ENCODE measurements at regions not wholly inside any gene's neighbourhood (a gene's known extent, or its start where the extent isn't known, plus 50 kb on each side); places are given as distances from the start of the nearest gene placed in this dataset.

DNA sequence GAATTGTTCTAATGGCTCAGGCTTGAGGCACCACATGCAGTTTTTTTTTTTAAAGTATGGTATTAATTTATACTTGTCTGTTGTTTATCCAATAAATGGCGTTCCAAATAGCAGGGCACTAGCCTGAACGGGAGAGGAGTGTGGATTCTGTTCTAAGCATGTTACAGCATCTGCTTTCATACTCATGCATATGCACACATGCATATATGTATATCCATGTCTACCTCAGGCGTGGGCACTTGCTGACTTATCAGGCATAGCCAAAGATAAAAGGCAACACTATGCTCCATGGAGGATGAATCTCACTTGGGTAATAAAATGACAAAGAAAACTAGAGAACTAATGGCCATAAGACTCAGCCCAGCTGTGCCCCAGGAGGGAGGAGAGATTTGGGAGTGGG lies 393.8 kb downstream of the GADD45G start:
- no peak for DNase-seq (ENCODE audit: low spot score)

DNA sequence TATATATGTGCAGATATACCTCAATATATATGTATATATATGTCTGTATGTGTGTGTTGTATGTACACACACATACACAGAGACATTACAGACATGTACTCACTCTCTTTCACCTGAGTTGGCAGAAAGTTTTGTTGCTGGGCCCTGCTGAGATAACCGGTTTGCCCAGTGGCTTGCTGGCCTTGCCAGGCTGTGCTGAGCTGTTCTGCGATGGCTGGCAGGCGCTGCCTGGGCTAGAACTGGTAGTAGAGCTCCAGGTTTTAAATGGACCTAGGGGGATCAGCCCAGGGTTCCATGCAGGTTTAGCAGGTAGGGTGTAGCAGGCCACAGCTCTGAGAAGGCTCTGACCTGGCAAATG lies 394.3 kb downstream of the GADD45G start:
- DNase-seq (ENCODE audit: low spot score): no peak

GRCh38 chr9:89999534-90000370 lies 394.9 kb downstream of the GADD45G start:
- DNase-seq (ENCODE audit: low spot score): peak; percentile 83

- no peak for DNase-seq (ENCODE audit: low spot score)
Observed at GRCh38 chr9:90000925-90001324, 396.1 kb downstream of the GADD45G start.

GRCh38 chr9:90001747-90002146 lies 396.9 kb downstream of the GADD45G start:
- no peak for DNase-seq (ENCODE audit: low spot score)

DNA sequence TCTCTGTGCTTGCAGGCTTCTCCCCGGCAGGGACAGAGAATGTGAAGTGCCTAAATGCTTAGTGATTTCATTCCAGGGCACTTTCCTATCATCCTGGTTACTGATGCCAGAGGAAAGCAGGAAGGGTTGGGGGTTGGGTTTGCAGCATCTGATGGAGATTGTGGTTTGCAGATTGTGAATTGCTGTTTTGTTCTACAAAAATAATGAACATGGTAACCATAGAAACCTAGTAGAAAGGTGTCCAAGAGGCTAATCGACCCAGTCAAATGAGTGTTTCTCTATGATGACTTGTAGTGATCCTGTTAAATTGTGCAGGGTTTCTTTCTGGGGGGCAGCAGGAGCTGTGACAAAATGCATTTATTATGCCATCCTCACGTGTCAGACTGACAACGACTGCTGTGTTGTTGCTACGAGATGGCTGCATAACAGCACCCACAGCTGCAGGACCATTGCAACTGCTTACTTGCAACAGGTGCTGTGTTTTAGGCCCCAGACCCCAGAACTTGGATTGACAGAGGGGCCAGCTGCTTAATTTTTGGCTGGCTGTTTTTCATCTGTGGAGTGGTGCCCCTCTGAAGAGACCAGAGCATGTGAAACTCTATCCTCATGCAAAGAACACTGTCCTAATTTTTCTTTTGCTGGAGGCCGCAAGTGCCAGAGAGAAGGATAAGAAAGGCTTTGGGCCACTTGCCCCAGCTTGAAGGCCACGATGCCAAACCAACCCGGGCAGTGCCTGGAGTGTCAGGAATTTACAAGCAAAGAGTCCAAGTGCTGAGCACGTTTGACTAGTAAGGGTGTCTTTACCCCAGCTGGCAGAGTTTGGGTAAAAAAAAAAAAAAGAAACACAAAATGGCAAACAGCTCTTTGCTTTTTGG lies 397.8 kb downstream of the GADD45G start:
- DNase-seq (ENCODE audit: low spot score): no peak

DNA sequence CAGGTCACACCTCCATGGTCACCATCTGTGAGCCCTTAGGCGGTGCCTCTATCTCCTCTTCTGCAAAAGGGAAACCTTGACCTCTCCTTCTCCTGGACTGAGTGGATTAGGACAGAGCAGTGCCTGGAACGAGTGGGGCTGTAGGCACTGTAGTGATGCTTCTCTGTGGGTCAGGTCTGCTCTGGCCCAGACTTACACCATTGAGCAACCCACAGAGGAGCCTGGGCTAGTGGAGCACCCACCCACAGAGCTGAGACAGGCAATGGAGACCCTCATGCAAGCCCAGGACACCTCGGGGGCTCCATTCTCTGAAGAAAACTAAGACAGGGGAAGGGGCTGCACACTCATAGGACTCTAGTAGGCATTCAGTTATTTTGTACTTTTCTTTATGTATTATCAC lies 400.6 kb downstream of the GADD45G start:
- DNase-seq (ENCODE audit: low spot score): no peak

DNA sequence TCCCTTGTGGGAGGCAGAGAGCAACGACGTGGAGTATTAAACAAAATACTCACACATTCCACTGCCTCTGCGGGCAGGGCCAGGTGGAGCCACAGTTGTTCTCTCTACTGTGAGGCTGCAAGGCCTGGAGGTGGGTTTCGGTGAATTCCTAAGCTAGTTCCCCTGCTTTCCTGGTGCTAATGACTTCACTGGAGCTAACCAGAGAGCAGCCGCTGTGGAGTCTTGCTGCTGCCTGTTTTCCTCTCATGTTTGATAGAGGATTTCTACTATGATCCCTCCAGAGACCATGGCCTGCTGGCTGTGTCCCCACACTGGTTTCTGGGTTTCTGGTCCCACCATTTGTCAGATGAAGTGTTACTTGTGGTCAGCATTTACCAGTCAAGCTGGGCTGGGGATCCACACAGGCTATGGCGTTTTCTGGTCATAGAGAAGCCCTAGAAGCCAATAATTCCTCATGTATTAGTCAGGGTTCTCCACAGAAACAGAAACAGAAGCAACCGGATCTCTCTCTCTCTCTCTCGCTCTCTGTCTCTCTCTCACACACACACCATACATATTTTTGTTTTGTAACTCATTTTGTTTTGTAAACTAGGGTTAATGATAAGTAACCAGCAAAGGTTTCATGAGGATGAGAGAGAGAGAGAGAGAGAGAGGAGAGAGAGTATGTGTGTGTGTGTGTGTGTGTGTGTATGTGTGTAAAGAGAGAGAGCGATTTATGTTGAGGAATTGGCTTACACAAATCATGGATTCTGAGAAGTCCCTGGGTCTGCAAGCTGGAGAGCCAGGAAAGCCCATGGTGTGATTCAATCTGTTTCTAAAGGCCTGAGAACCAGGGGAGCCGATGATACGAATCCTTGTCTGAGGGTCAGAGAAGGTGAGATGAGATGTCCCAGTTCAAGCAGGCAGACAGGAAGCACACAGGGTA lies 403.0 kb downstream of the GADD45G start:
- DNase-seq (ENCODE audit: low spot score): peak; percentile 31

GRCh38 chr9:90009447-90009846 lies 404.6 kb downstream of the GADD45G start:
- no peak for DNase-seq (ENCODE audit: low spot score)

DNA sequence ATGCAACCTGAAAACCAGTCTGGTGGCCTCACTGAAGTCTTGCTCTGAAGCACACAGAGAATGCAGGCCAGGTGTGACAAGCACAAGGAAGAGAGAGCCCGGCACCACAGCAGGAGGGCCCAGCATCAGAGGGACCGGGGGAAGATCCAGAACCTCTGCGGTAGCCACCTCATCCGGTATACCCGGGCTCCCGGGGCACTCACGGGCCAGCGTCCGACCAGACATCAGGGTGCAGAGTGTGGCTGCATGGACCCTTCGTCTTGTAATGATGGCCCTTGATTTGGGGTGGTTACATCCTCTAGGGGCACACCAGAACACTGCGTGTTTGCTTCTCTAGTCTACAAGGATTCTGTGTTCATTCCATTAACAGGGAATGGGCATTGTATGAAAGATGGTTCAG lies 406.0 kb downstream of the GADD45G start:
- DNase-seq (ENCODE audit: low spot score): no peak

- DNase-seq (ENCODE audit: low spot score): no peak
Observed at GRCh38 chr9:90012949-90013348, 408.1 kb downstream of the GADD45G start.

- no peak for DNase-seq (ENCODE audit: low spot score)
Observed at GRCh38 chr9:90013778-90014177, 409.0 kb downstream of the GADD45G start.

GRCh38 chr9:90014421-90014820 lies 409.6 kb downstream of the GADD45G start:
- DNase-seq (ENCODE audit: low spot score): no peak

- no peak for DNase-seq (ENCODE audit: low spot score)
Observed at GRCh38 chr9:90016272-90016671, 411.5 kb downstream of the GADD45G start.

DNA sequence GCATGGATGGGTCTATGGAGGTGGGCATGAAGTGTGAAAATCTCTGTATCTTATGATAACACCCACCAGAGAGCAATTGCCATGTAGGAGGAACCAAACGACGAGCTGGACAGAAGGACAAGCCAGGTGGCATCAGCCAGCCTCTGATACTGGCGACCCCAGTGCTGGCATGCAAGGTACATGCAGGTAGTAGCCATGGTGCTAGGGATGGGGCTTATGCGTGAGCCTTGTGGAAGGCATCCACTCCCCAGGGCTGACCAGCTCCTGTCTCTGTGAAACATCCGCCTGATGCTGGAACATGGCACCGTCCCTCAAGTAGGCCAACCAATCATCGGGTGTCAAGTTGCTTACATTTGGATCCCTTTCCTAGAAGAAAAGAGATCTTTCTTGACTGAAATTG lies 412.9 kb downstream of the GADD45G start:
- DNase-seq (ENCODE audit: low spot score): no peak

- DNase-seq (ENCODE audit: low spot score): no peak
Observed at GRCh38 chr9:90018688-90019087, 413.9 kb downstream of the GADD45G start.

DNA sequence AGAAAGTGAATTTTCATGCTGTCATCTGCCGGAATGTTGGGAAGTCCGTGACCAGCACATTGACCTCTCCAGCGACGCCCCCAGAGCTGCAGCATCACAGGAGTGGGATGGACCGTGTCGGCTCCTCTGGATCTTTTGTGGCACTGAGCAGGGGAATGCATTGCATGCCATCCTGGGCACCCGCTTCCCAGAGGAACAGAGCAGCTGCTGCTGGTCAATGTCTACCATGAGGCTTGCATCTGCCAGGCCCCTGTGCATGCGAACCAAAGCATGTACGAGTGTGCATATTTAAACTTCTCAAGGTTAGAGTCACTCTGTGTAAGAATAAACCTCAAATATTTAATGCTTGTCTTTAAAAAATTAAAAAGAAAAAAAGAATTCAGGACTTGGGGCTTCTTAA lies 414.8 kb downstream of the GADD45G start:
- DNase-seq (ENCODE audit: low spot score): no peak

DNA sequence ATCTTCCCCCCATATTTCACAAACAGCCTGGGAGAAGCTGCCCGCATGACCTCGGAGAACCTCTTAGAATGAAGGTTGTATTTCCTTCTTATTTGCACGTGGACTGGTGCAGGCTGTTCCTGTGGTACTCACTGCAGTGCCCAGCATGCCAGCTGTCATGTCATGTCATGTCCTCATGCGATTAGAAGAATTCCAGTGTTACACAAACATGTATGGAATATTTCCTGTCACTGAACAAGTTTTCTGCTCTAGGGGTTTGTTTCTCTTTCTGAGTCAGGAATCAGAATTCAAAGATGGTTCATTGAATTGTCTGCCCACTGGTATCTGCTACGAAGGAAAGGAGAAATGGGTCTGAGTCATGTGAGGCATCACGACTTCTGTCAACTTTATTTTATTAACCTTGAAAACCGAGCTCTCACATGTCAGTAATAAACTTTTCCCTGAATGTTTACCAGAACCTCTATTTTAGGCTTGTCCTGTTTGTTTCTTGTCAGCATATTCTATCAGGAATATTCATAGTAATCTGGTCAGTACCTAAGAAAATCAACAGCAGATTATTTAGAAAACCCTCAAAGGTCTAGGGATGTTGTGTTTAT lies 415.6 kb downstream of the GADD45G start:
- DNase-seq (ENCODE audit: low spot score): no peak

DNA sequence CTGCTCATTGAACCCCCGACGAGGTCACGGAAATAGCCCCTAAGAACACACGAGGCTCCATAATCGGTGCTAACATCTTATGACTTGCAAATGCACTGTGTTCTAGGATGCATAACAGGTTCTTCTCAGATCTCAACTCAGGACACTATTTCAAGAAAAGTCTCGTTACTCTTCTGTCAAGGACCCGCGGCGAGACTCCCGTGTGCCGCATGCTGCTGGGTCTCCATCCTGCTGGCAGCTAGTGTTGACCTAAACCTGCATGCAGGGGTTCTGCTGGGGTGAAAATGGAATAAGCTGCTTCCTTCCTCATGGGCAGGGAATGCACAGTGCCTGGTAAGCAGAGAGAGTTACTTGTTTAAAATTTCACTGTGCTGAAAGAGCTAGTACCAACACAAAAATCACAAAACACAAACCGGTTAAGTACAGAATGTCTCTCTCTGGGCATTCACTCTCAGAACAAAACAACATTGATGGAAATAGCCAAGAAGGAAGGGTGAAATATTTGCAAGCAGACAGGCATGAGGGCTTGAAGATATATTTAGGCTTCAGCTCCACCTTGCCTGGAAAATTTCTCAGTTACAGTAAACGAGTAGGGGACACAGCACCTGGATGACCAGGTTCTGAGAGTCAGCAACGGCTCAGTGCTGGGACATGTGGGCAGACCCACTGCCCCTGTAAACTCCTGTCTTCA lies 416.5 kb downstream of the GADD45G start:
- DNase-seq (ENCODE audit: low spot score): no peak

GRCh38 chr9:90022474-90022873 lies 417.7 kb downstream of the GADD45G start:
- DNase-seq (ENCODE audit: low spot score): no peak

- no peak for DNase-seq (ENCODE audit: low spot score)
Observed at GRCh38 chr9:90023861-90024260, 419.0 kb downstream of the GADD45G start.

All from H4 (cell line).